Liver (tissue), 8 donors: ENCODE measurements at regions not wholly inside any gene's neighbourhood (a gene's known extent, or its start where the extent isn't known, plus 50 kb on each side); places are given as distances from the start of the nearest gene placed in this dataset.

ENCODE experiments used
- DNase-seq: peaks from one replicate; pipeline ENCODE4 v3.0.0-alpha.2; 2017; ENCODE audit warnings: low spot score
- H3K27ac ChIP-seq, 2 donors: one replicate each; pipeline ENCODE4 v1.7.0; 2013; ENCODE audit warnings: inconsistent platforms in 2 of 2, low read length in 2 of 2, control low read depth in 1 of 2, low read depth in 1 of 2, mild to moderate bottlenecking in 1 of 2
- H3K27me3 ChIP-seq, 4 donors: one replicate each; pipeline versions ENCODE4 v1.6.1 to v1.7.0; 2013; ENCODE audit warnings: low read length in 3 of 4, inconsistent platforms in 1 of 4, mild to moderate bottlenecking in 1 of 4, moderate library complexity in 1 of 4; ENCODE audit not compliant: control insufficient read depth in 4 of 4, insufficient read depth in 4 of 4
- H3K36me3 ChIP-seq, 4 donors: one replicate each; pipeline versions ENCODE4 v1.6.1 to v1.7.0; 2013; ENCODE audit warnings: low read length in 3 of 4, mild to moderate bottlenecking in 3 of 4, low read depth in 1 of 4, moderate library complexity in 1 of 4; ENCODE audit not compliant: control insufficient read depth in 4 of 4, insufficient read depth in 3 of 4
- H3K4me1 ChIP-seq, 4 donors: one replicate each; pipeline versions ENCODE4 v1.6.1 to v1.7.0; 2013; ENCODE audit warnings: low read length in 3 of 4, mild to moderate bottlenecking in 3 of 4, moderate library complexity in 1 of 4; ENCODE audit not compliant: control insufficient read depth in 4 of 4, insufficient read depth in 4 of 4
- H3K4me3 ChIP-seq, 3 donors: one replicate each; pipeline versions ENCODE4 v1.6.1 to v1.7.0; 2013; ENCODE audit warnings: low read length in 3 of 3, control low read depth in 1 of 3, low read depth in 1 of 3, mild to moderate bottlenecking in 1 of 3
- H3K9ac ChIP-seq, 2 donors: one replicate each; pipeline ENCODE4 v1.7.0; 2013; ENCODE audit warnings: low read length in 2 of 2, mild to moderate bottlenecking in 2 of 2, moderate library complexity in 2 of 2, control low read depth in 1 of 2, low read depth in 1 of 2
- H3K9me3 ChIP-seq, 4 donors: one replicate each; pipeline versions ENCODE4 v1.6.1 to v1.7.0; 2013; ENCODE audit warnings: low read length in 3 of 4; ENCODE audit not compliant: control insufficient read depth in 4 of 4
- ATF3 ChIP-seq: IDR thresholded peaks from 2 replicates; pipeline ENCODE4 v1.6.1; 2016; ENCODE audit warnings: antibody characterized with exemption
- EGR1 ChIP-seq, 2 donors: IDR thresholded peaks; 2 replicates each; pipeline ENCODE4 v1.6.1; 2016 to 2018; ENCODE audit warnings: antibody characterized with exemption in 2 of 2, low read depth in 2 of 2
- FOXA1 ChIP-seq: IDR thresholded peaks from 2 replicates; pipeline ENCODE4 v1.6.1; 2016; ENCODE audit warnings: antibody characterized with exemption
- FOXA2 ChIP-seq: IDR thresholded peaks from 2 replicates; pipeline ENCODE4 v1.6.1; 2016; ENCODE audit warnings: antibody characterized with exemption
- GABPA ChIP-seq, 2 donors: IDR thresholded peaks in 1 of 2; conservative IDR thresholded peaks in 1 of 2; 2 replicates each; pipeline ENCODE4 v1.6.1; 2016; ENCODE audit warnings: antibody characterized with exemption in 2 of 2, mild to moderate bottlenecking in 1 of 2, moderate library complexity in 1 of 2
- HNF4A ChIP-seq, 2 donors: conservative IDR thresholded peaks; 2 replicates each; pipeline ENCODE4 v1.6.1; 2016; ENCODE audit warnings: antibody characterized with exemption in 2 of 2, mild to moderate bottlenecking in 2 of 2
- HNF4G ChIP-seq: IDR thresholded peaks from 2 replicates; pipeline ENCODE4 v1.6.1; 2016; ENCODE audit warnings: antibody characterized with exemption
- JUND ChIP-seq, 2 donors: IDR thresholded peaks; 2 replicates each; pipeline ENCODE4 v1.6.1; 2016; ENCODE audit warnings: antibody characterized with exemption in 2 of 2
- MAX ChIP-seq: IDR thresholded peaks from 2 replicates; pipeline ENCODE4 v1.6.1; 2016; ENCODE audit warnings: antibody characterized with exemption
- RAD21 ChIP-seq, 2 donors: IDR thresholded peaks; 2 replicates each; pipeline ENCODE4 v1.6.1; 2016; ENCODE audit warnings: antibody characterized with exemption in 2 of 2, mild to moderate bottlenecking in 2 of 2
- RXRA ChIP-seq, 2 donors: IDR thresholded peaks; 2 replicates each; pipeline ENCODE4 v1.6.1; 2017 to 2018; ENCODE audit warnings: antibody characterized with exemption in 2 of 2, mild to moderate bottlenecking in 1 of 2
- TAF1 ChIP-seq: conservative IDR thresholded peaks from 2 replicates; pipeline ENCODE4 v1.6.1; 2016; ENCODE audit warnings: antibody characterized with exemption, mild to moderate bottlenecking
- YY1 ChIP-seq: IDR thresholded peaks from 2 replicates; pipeline ENCODE4 v1.6.1; 2016; ENCODE audit warnings: antibody characterized with exemption, mild to moderate bottlenecking
- ZBTB33 ChIP-seq: IDR thresholded peaks from 2 replicates; pipeline ENCODE4 v1.6.1; 2016; ENCODE audit warnings: antibody characterized with exemption
- WGBS: extraction: QIAGEN DNeasy Blood & Tissue Kit; methylation state at CpG from one replicate; pipeline ENCODE4 v1.1.7; 2013; 5-methylcytosine and 5-hydroxymethylcytosine counted together
- TF ChIP-seq, protein P1 (sequence below): fragments of 150-350 bp; IDR thresholded peaks from 2 replicates; pipeline ENCODE4 v1.5.1; 2017; ENCODE audit warnings: improper control_type of control experiment, low read depth, low read length; ENCODE audit not compliant: missing input control
- donor health status: healthy.
- donor health status: healthy.
- donor health status: healthy.
- donor health status: healthy.
- donor health status: healthy.

DNA sequence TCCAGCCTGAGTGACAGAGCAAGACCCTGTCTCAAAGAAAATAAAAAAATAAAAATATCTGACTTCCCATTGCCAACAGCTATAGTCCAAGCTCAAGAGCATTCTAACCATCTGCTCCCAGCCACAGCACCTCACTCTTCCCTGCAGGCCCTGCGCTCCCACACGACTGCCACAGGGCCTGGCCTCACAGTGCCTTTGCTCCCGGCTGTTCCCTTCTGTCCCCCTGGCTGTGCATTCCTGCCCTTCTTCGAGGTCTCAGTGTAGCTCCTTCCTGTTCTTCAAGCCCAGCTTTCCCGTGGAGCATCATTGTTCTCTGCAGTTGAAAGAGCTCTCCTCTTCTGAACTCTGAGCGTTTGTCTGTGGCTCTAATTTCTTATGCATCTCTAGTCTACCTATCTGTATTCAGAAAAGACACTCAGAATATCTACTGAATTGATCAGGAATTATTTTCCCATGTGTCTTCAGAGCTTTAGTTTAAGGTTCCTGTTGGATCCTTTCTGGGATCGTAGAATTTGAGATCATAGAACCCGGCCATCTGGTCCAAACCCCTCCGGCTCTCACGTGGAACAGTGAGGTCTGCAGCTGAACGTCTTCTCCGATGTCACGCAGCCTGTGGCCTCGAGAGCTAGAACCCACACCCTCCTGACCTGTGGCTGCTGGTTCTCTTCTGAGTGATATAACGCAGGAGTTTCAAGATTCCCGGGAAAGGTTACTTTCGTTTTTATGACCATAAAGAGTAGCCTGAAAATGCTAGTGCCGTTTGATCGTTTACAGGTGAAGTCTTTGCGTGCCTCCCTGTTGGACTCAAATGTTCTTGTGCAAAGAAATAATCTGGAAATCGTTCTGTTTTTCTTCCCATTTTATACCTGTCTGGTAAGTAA is 54.4 kb downstream of the DOP1B start:
- Histone ChIP-seq H3K4me3 (no peak overlapping the region), H3K36me3 (peaks cover 3 to 21% (median 11%) of the 10 kb centered on the region in 4 donors), H3K4me1 (no peaks in the 10 kb centered on the region), H3K9me3 (no peaks in the 10 kb centered on the region), H3K9ac (no peak overlapping the region), H3K27ac (no peak overlapping the region), H3K27me3 (no peaks in the 10 kb centered on the region)
- TF ChIP-seq, protein P1, sequence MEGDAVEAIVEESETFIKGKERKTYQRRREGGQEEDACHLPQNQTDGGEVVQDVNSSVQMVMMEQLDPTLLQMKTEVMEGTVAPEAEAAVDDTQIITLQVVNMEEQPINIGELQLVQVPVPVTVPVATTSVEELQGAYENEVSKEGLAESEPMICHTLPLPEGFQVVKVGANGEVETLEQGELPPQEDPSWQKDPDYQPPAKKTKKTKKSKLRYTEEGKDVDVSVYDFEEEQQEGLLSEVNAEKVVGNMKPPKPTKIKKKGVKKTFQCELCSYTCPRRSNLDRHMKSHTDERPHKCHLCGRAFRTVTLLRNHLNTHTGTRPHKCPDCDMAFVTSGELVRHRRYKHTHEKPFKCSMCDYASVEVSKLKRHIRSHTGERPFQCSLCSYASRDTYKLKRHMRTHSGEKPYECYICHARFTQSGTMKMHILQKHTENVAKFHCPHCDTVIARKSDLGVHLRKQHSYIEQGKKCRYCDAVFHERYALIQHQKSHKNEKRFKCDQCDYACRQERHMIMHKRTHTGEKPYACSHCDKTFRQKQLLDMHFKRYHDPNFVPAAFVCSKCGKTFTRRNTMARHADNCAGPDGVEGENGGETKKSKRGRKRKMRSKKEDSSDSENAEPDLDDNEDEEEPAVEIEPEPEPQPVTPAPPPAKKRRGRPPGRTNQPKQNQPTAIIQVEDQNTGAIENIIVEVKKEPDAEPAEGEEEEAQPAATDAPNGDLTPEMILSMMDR = no peak
- no peak for TF ChIP-seq ZBTB33
- TF ChIP-seq EGR1 (IDR thresholded peaks at IDR 0.05; ENCODE audit: low read depth in 2 of 2) = no peak
- TF ChIP-seq HNF4A (conservative IDR thresholded peaks at IDR 0.05) = no peak
- no peak for TF ChIP-seq FOXA2
- TF ChIP-seq GABPA (IDR thresholded peaks at IDR 0.05 in 1 of 2, conservative IDR thresholded peaks at IDR 0.05 in 1 of 2) = no peak
- no peak for TF ChIP-seq YY1
- no peak for TF ChIP-seq RAD21 (IDR thresholded peaks at IDR 0.05)
- no peak for TF ChIP-seq HNF4G
- no peak for TF ChIP-seq JUND (IDR thresholded peaks at IDR 0.05)
- TF ChIP-seq FOXA1 = no peak
- TF ChIP-seq RXRA (IDR thresholded peaks at IDR 0.05) = no peak
- no peak for TF ChIP-seq TAF1
- DNase-seq = no peak
- WGBS = 94% methylated on average over 21 of the region's 21 CpGs

DNA sequence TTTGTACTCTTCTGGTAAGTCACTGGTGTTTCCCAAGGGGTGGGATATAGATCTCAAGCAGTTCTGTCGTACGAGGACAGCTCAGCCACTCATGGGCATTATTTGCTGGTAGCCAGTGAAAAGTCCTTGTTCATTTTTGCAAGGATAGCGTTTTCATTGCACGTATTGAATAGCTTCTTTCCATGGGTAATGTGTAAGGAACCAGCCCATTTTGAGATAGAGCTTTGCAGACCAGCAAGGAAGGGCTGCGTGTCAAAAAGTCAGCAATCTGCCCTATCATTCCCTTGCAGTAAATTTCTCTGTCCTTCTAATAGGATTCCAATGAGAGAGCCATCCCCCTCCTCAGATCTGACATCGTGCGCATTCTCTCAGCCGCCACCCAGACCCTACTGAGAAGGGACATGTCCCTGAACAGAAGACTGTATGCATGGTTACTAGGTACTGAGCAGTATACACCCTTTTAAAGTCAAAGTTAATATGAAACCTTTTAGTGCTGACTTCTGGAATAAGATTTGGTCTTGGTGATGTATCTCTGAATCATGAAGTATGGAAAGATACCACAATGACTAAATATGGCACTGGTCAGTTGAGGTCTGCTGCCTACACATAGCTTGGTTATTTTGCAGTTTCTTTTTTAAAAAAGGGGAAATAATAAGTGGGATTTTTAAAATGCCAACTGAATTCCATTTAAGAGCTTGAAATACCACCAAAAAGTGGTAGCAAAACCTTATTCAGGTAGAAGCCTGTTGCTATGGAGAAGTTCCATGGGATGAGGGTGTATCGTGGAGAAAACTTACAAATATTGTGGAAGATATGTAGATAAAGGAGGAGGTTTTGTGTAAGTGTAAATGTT is 55.3 kb downstream of the DOP1B start:
- DNase-seq = no peak
- Histone ChIP-seq H3K4me3 (no peak overlapping the region), H3K27me3 (no peaks in the 10 kb centered on the region), H3K36me3 (peaks cover 3 to 25% (median 15%) of the 10 kb centered on the region in 4 donors), H3K4me1 (no peaks in the 10 kb centered on the region), H3K27ac (no peak overlapping the region), H3K9ac (no peak overlapping the region), H3K9me3 (no peaks in the 10 kb centered on the region)
- TF ChIP-seq YY1 (no peak), FOXA2 (no peak), ZBTB33 (no peak), TAF1 (no peak), MAX (no peak), RXRA (IDR thresholded peaks at IDR 0.05) (no peak), ATF3 (no peak), RAD21 (IDR thresholded peaks at IDR 0.05) (no peak)
- 97% methylated on average over 9 of the region's 9 CpGs for WGBS
